Astrocyte of the cerebellum (primary cell): ENCODE measurements at regions not wholly inside any gene's neighbourhood (a gene's known extent, or its start where the extent isn't known, plus 50 kb on each side); places are given as distances from the start of the nearest gene placed in this dataset.
A peak's percentile ranks its signal among the peaks of the same experiment; 100 is the strongest.
"Not testable (repeated sequence)": the region's sequence is repeated elsewhere in the genome, so short reads cannot be mapped to it uniquely, and the experiment has no call there.

Experiments
- DNase-seq: peaks from one replicate; pipeline ENCODE4 v3.0.0-alpha.2; 2011; ENCODE audit warnings: low read depth
- H3K4me3 ChIP-seq: 2 replicates; pipeline ENCODE4 v1.5.1; 2011; ENCODE audit warnings: mild to moderate bottlenecking, low read depth, low read length, moderate library complexity
- CTCF ChIP-seq: IDR thresholded peaks from 2 replicates; pipeline ENCODE4 v1.5.1; 2012; ENCODE audit warnings: low read length, low read depth, moderate library complexity, mild to moderate bottlenecking; ENCODE audit errors: missing control alignments
- in situ Hi-C: cut with HindIII; loops from 2 replicates; pipeline ENCODE4 v1.10.0; 2017; ENCODE audit warnings: low sequenced_read_pairs

GRCh38 chr2:234796045-234796591 is 155.7 kb upstream of the SH3BP4 start:
- no peak overlapping the region for H3K4me3 ChIP-seq
- no peak for TF ChIP-seq CTCF
- DNase-seq, result no peak
- in situ Hi-C loops, result no loop called here

- H3K4me3 ChIP-seq, result no peak overlapping the region
- no peak for TF ChIP-seq CTCF
- in situ Hi-C loops, result no loop called here
- no peak for DNase-seq
Measured at GRCh38 chr2:234795272-234795920, 156.4 kb upstream of the SH3BP4 start.

- DNase-seq, result no peak
- in situ Hi-C loops, result no loop called here
- no peak overlapping the region for H3K4me3 ChIP-seq
- TF ChIP-seq CTCF, result no peak
Measured at GRCh38 chr2:234794866-234795265, 157.0 kb upstream of the SH3BP4 start.

GRCh38 chr2:234793212-234793785 is 158.5 kb upstream of the SH3BP4 start:
- no peak overlapping the region for H3K4me3 ChIP-seq
- in situ Hi-C loops, result no loop called here

GRCh38 chr2:234792621-234793022 is 159.2 kb upstream of the SH3BP4 start:
- H3K4me3 ChIP-seq, result no peak overlapping the region
- TF ChIP-seq CTCF, result no peak
- in situ Hi-C loops, result no loop called here
- peak; percentile 92 for DNase-seq

More at GRCh38 chr2:234793212-234793785, 158.5 kb upstream of the SH3BP4 start:
- DNase-seq, result no peak
- no peak for TF ChIP-seq CTCF

- in situ Hi-C loops, DNase-seq, H3K4me3 ChIP-seq: not testable (repeated sequence)
Measured at GRCh38 chr2:234792096-234792495, 159.7 kb upstream of the SH3BP4 start.

- in situ Hi-C loops, result no loop called here
- TF ChIP-seq CTCF, result no peak
- no peak overlapping the region for H3K4me3 ChIP-seq
- no peak for DNase-seq
Measured at GRCh38 chr2:234790380-234790779, 161.4 kb upstream of the SH3BP4 start.
